IMR-90 (cell line): ENCODE measurements at regions not wholly inside any gene's neighbourhood (a gene's known extent, or its start where the extent isn't known, plus 50 kb on each side); places are given as distances from the start of the nearest gene placed in this dataset.

Source experiments
- ATAC-seq: fragments of 200-7000 bp; cut with Tn5 transposase; 2 replicates; pipeline ENCODE4 v1.9.1; 2020; ENCODE audit warnings: low read depth, mild to moderate bottlenecking, moderate library complexity
- BruUV-seq: library from RNA; stranded (reverse); fragments of 400-500 nt; replicated peaks from 2 replicates; lab custom pipeline; 2021; lab: Mats Ljungman, UMichigan
- CTCF ChIA-PET: fragments of 300-600 bp; formaldehyde crosslinking; extraction: SDS; loops from one replicate; lab custom pipeline; 2021; ENCODE audit warnings: antibody characterized with exemption; lab: Yijun Ruan, JAX
- POLR2A ChIA-PET: fragments of 300-600 bp; sonication (Branson Sonifier 250); formaldehyde crosslinking; loops from one replicate; lab custom pipeline; 2022; ENCODE audit warnings: antibody characterized with exemption; ENCODE audit not compliant: unreplicated experiment; lab: Charles Lee
- DNase-seq: peaks from one replicate; pipeline ENCODE4 v3.0.0; 2013
- H2AFZ ChIP-seq: replicated peaks from 2 replicates; pipeline ENCODE3; 2013; ENCODE audit warnings: low read length, mild to moderate bottlenecking; ENCODE audit not compliant: poor library complexity
- H2AK5ac ChIP-seq: 2 replicates; pipeline ENCODE4 v1.6.1; 2013; ENCODE audit warnings: low read depth, low read length, inconsistent platforms
- H2AK9ac ChIP-seq: replicated peaks from 2 replicates; pipeline ENCODE3; 2013; ENCODE audit warnings: mild to moderate bottlenecking, low read depth, low read length, moderate library complexity; ENCODE audit not compliant: poor library complexity
- H2BK120ac ChIP-seq: 2 replicates; pipeline ENCODE4 v1.6.1; 2013; ENCODE audit warnings: low read depth, low read length, inconsistent platforms
- H2BK15ac ChIP-seq: 3 replicates; pipeline ENCODE4 v1.6.1; 2013; ENCODE audit warnings: low read depth, low read length, inconsistent platforms
- H2BK20ac ChIP-seq: 2 replicates; pipeline ENCODE4 v1.6.1; 2013; ENCODE audit warnings: low read depth, mild to moderate bottlenecking, inconsistent platforms, low read length, moderate library complexity
- H2BK5ac ChIP-seq: 2 replicates; pipeline ENCODE4 v1.6.1; 2013; ENCODE audit warnings: mild to moderate bottlenecking, low read depth, low read length, inconsistent platforms; ENCODE audit not compliant: poor library complexity, severe bottlenecking
- H3K14ac ChIP-seq: replicated peaks from 2 replicates; pipeline ENCODE4 v1.6.1; 2013; ENCODE audit warnings: low read depth, low read length, inconsistent platforms
- H3K18ac ChIP-seq: 2 replicates; pipeline ENCODE4 v1.6.1; 2013; ENCODE audit warnings: low read depth, low read length, control low read depth
- H3K23ac ChIP-seq: 2 replicates; pipeline ENCODE4 v1.6.1; 2013; ENCODE audit warnings: low read depth, low read length, inconsistent platforms
- H3K27ac ChIP-seq: 2 replicates; pipeline ENCODE4 v1.5.1; 2013; ENCODE audit warnings: mild to moderate bottlenecking, control low read depth, low read length; ENCODE audit not compliant: insufficient read depth
- H3K27me3 ChIP-seq: 2 replicates; pipeline ENCODE4 v1.6.1; 2013; ENCODE audit warnings: low read length; ENCODE audit not compliant: control insufficient read depth, insufficient read depth
- H3K36me3 ChIP-seq: 2 replicates; pipeline ENCODE4 v1.6.1; 2013; ENCODE audit warnings: low read length, mixed read lengths; ENCODE audit not compliant: control insufficient read depth, insufficient read depth
- H3K4ac ChIP-seq: 2 replicates; pipeline ENCODE4 v1.6.1; 2013; ENCODE audit warnings: low read depth, low read length, inconsistent platforms
- H3K4me1 ChIP-seq: 2 replicates; pipeline ENCODE4 v1.6.1; 2013; ENCODE audit warnings: low read length, mixed read lengths; ENCODE audit not compliant: control insufficient read depth, insufficient read depth
- H3K4me2 ChIP-seq: 2 replicates; pipeline ENCODE4 v1.6.1; 2013; ENCODE audit warnings: low read depth, mild to moderate bottlenecking, control low read depth, low read length, moderate library complexity
- H3K4me3 ChIP-seq: 2 replicates; pipeline ENCODE4 v1.5.1; 2013; ENCODE audit warnings: low read depth, mild to moderate bottlenecking, control low read depth, low read length, moderate library complexity; ENCODE audit not compliant: insufficient read depth
- H3K56ac ChIP-seq: 2 replicates; pipeline ENCODE4 v1.6.1; 2013; ENCODE audit warnings: low read length, inconsistent platforms; ENCODE audit not compliant: insufficient read depth; ENCODE audit errors: extremely low read depth
- H3K79me1 ChIP-seq, 2 experiments: 2 replicates each; pipeline ENCODE4 v1.6.1; 2013; ENCODE audit warnings: low read length in 2 of 2, inconsistent platforms in 1 of 2, low read depth in 1 of 2
- H3K9ac ChIP-seq: 2 replicates; pipeline ENCODE4 v1.6.1; 2013; ENCODE audit warnings: low read depth, low read length, control low read depth
- H3K9me1 ChIP-seq: 2 replicates; pipeline ENCODE4 v1.6.1; 2013; ENCODE audit warnings: low read length, inconsistent platforms; ENCODE audit not compliant: insufficient read depth
- H3K9me3 ChIP-seq: 2 replicates; pipeline ENCODE4 v1.6.1; 2013; ENCODE audit warnings: low read length; ENCODE audit not compliant: control insufficient read depth, insufficient read depth
- H4K20me1 ChIP-seq: 2 replicates; pipeline ENCODE4 v1.6.1; 2013; ENCODE audit warnings: low read length, inconsistent platforms; ENCODE audit not compliant: insufficient read depth
- H4K5ac ChIP-seq: 2 replicates; pipeline ENCODE4 v1.6.1; 2013; ENCODE audit warnings: mild to moderate bottlenecking, low read depth, low read length, control low read depth
- H4K8ac ChIP-seq, 2 experiments: 2 replicates each; pipeline ENCODE4 v1.6.1; 2013; ENCODE audit warnings: low read depth in 2 of 2, low read length in 2 of 2, control low read depth in 1 of 2, inconsistent platforms in 1 of 2
- H4K91ac ChIP-seq: 2 replicates; pipeline ENCODE4 v1.6.1; 2013; ENCODE audit warnings: low read depth, low read length, inconsistent platforms; ENCODE audit not compliant: insufficient read depth
- CEBPB ChIP-seq: IDR thresholded peaks from 2 replicates; pipeline ENCODE4 v1.6.1; 2012; ENCODE audit warnings: low read depth, low read length, improper control_type of control experiment
- CHD1 ChIP-seq: IDR thresholded peaks from 2 replicates; pipeline ENCODE4 v1.6.1; 2012; ENCODE audit warnings: low read depth, low read length, improper control_type of control experiment
- ELK1 ChIP-seq: fragments of 150-350 bp; IDR thresholded peaks from 2 replicates; pipeline ENCODE4 v1.6.1; 2016; ENCODE audit warnings: low read depth, mild to moderate bottlenecking, low read length, moderate library complexity, borderline replicate concordance
- MAZ ChIP-seq: IDR thresholded peaks from 2 replicates; pipeline ENCODE4 v1.6.1; 2012; ENCODE audit warnings: low read depth, mild to moderate bottlenecking, low read length, improper control_type of control experiment, moderate library complexity, borderline replicate concordance
- RCOR1 ChIP-seq: IDR thresholded peaks from 2 replicates; pipeline ENCODE4 v1.6.1; 2012; ENCODE audit warnings: mild to moderate bottlenecking, low read length, improper control_type of control experiment; ENCODE audit not compliant: insufficient replicate concordance
- SMC3 ChIP-seq: fragments of 150-350 bp; IDR thresholded peaks from 2 replicates; pipeline ENCODE4 v1.6.1; 2016; ENCODE audit warnings: low read depth, mild to moderate bottlenecking, antibody characterized with exemption, low read length, moderate library complexity
- WGBS, 2 experiments: methylation state at CpG; one replicate each; pipeline versions ENCODE4 v1.1.5 to v1.1.7; 2013; ENCODE audit warnings: missing lambda C conversion rate in 2 of 2; ENCODE audit not compliant: insufficient read length in 1 of 2; ENCODE audit errors: extremely low coverage in 2 of 2; 5-methylcytosine and 5-hydroxymethylcytosine counted together
- dilution Hi-C: fragments of 300-500 bp; cut with HindIII; formaldehyde crosslinking; loops from one replicate; pipeline ENCODE4 v1.14.3; 2018; ENCODE audit warnings: low sequenced_read_pairs; ENCODE audit not compliant: unreplicated experiment
- in situ Hi-C: fragments of 300-500 bp; cut with MboI; formaldehyde crosslinking; loops from 3 replicates; pipeline ENCODE4 v1.14.3; 2019; ENCODE audit warnings: low sequenced_read_pairs, inconsistent platforms, mixed read lengths
- intact Hi-C: fragments of 100-400 bp; cut with micrococcal nuclease; formaldehyde crosslinking; loops from 2 replicates; pipeline ENCODE4 v1.10.0; 2022
- TF ChIP-seq, protein P1 (sequence below): fragments of 150-350 bp; IDR thresholded peaks from 2 replicates; pipeline ENCODE4 v1.6.1; 2017; ENCODE audit warnings: mild to moderate bottlenecking, antibody characterized with exemption, low read length, low read depth

DNA sequence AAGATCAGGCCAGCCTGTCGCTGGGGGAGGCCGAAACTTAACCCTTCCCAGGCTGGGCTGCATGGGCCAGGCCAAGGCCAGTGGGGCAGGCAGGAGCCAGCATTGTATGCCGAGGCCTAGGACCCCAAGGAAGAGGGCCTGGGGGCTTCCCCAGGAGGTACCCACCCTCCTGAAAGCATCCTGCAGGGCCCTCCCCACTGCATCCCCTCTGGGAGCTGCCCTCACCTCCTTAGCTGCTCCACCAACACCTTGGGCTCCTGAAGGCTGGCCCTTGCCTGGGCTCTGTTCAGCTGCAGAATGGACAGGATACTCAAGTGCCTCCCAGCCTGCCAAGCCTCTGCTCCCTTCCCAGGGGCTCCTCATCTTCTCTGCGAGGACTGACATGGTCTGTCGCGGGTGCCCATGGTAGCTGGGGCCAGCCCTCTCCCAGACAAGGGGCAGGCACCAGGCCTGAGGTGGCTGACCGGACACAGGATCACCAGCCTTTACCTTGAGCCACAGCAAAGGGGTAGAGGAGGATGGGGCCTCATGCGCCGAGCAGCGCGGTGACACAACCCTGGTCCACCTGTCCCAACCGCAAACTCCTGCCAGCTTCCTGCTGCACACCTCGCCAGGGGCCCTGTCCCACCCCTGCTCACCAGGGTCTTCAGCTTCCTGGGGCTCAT is 94.2 kb downstream of the MICALL2 start:
- DNase-seq (no peak), ATAC-seq (no peak)
- Histone ChIP-seq H3K56ac (no peak overlapping the region), H3K4ac (no peak overlapping the region), H3K4me2 (no peak overlapping the region), H3K79me1 (no peaks in the 10 kb centered on the region), H4K8ac (no peak overlapping the region), H4K20me1 (no peaks in the 10 kb centered on the region; the same call in 1 of the 2 replicates), H2BK5ac (no peak overlapping the region), H3K27me3 (peaks cover 60% of the 10 kb centered on the region), H3K18ac (no peak overlapping the region), H3K9ac (no peak overlapping the region), H2AFZ (no peak overlapping the region), H3K23ac (no peak overlapping the region), H2BK120ac (no peak overlapping the region), H2AK9ac (no peak overlapping the region), H3K14ac (no peak overlapping the region), H3K36me3 (no peaks in the 10 kb centered on the region), H3K4me3 (no peak overlapping the region), H4K5ac (no peak overlapping the region), H3K9me1 (no peaks in the 10 kb centered on the region), H2BK15ac (no peak overlapping the region), H2BK20ac (no peak overlapping the region), H3K4me1 (no peaks in the 10 kb centered on the region), H4K91ac (no peak overlapping the region), H2AK5ac (no peak overlapping the region), H3K9me3 (peaks cover 12% of the 10 kb centered on the region), H3K27ac (no peak overlapping the region)
- in situ Hi-C loops (no loop called here), dilution Hi-C loops (no loop called here), intact Hi-C loops (no loop called here)
- BruUV-seq = no TSS peak
- 29% methylated on average over 5 of the region's 13 CpGs; no CpG with 5 or more reads in 1 of the 2 experiments for WGBS, 2 experiments
- ChIA-PET CTCF (no interaction called here), POLR2A (no interaction called here)
- TF ChIP-seq MAZ = no peak
- TF ChIP-seq CHD1 = no peak
- no peak for TF ChIP-seq SMC3
- no peak for TF ChIP-seq RCOR1
- no peak for TF ChIP-seq ELK1
- TF ChIP-seq CEBPB = no peak
- TF ChIP-seq, protein P1, sequence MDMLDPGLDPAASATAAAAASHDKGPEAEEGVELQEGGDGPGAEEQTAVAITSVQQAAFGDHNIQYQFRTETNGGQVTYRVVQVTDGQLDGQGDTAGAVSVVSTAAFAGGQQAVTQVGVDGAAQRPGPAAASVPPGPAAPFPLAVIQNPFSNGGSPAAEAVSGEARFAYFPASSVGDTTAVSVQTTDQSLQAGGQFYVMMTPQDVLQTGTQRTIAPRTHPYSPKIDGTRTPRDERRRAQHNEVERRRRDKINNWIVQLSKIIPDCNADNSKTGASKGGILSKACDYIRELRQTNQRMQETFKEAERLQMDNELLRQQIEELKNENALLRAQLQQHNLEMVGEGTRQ = no peak
